ENCODE measurements at regions not wholly inside any gene's neighbourhood (a gene's known extent, or its start where the extent isn't known, plus 50 kb on each side); places are given as distances from the start of the nearest gene placed in this dataset.

- no TSS peak for BruUV-seq (replicated peaks)
- peaks cover 8% of the 10 kb centered on the region for H3K27me3 ChIP-seq (replicated peaks; ENCODE audit: insufficient read depth, low read depth, low read length, poor library complexity)
- no peaks in the 10 kb centered on the region for H3K4me1 ChIP-seq (ENCODE audit: insufficient read depth, low read length, poor library complexity, severe bottlenecking)
- H3K27ac ChIP-seq (ENCODE audit: low read depth, low read length, poor library complexity, severe bottlenecking): no peak overlapping the region
- TF ChIP-seq EZH2 (IDR thresholded peaks at IDR 0.05; ENCODE audit: borderline replicate concordance, low read depth, low read length, poor library complexity, severe bottlenecking) (no peak), CTCF (conservative IDR thresholded peaks at IDR 0.05; ENCODE audit: low read depth, low read length) (no peak)
- no peak overlapping the region for H3K4me3 ChIP-seq (ENCODE audit: low read depth, low read length, poor library complexity, severe bottlenecking)
- no peaks in the 10 kb centered on the region for H3K36me3 ChIP-seq (ENCODE audit: insufficient read depth, low read length, poor library complexity, severe bottlenecking)
- intact Hi-C loops (cut with micrococcal nuclease; ENCODE audit: unreplicated experiment): no loop called here
- CTCF ChIA-PET: no interaction called here
- POLR2A ChIA-PET (ENCODE audit: low non-redundant PET): no interaction called here
- no peaks in the 10 kb centered on the region for H3K9me3 ChIP-seq (ENCODE audit: low read depth, low read length, poor library complexity, severe bottlenecking)
- DNase-seq (ENCODE audit: low spot score): no peak
These were observed 97.0 kb upstream of the RFX8 start for GRCh38 chr2:101571951-101572350.

GRCh38 chr2:101569886-101570520 is 95.1 kb upstream of the RFX8 start:
- Histone ChIP-seq H3K4me3 (ENCODE audit: low read depth, low read length, poor library complexity, severe bottlenecking) (no peak overlapping the region), H3K4me1 (ENCODE audit: insufficient read depth, low read length, poor library complexity, severe bottlenecking) (no peaks in the 10 kb centered on the region), H3K36me3 (ENCODE audit: insufficient read depth, low read length, poor library complexity, severe bottlenecking) (no peaks in the 10 kb centered on the region), H3K27me3 (replicated peaks; ENCODE audit: insufficient read depth, low read depth, low read length, poor library complexity) (peaks cover 21% of the 10 kb centered on the region), H3K27ac (ENCODE audit: low read depth, low read length, poor library complexity, severe bottlenecking) (no peak overlapping the region), H3K9me3 (ENCODE audit: low read depth, low read length, poor library complexity, severe bottlenecking) (no peaks in the 10 kb centered on the region)
- BruUV-seq (replicated peaks): no TSS peak
- intact Hi-C loops (cut with micrococcal nuclease; ENCODE audit: unreplicated experiment): no loop called here
- CTCF ChIA-PET: no interaction called here
- DNase-seq (ENCODE audit: low spot score): no peak
- TF ChIP-seq CTCF (conservative IDR thresholded peaks at IDR 0.05; ENCODE audit: low read depth, low read length): no peak
- no peak for TF ChIP-seq EZH2 (IDR thresholded peaks at IDR 0.05; ENCODE audit: borderline replicate concordance, low read depth, low read length, poor library complexity, severe bottlenecking)
- POLR2A ChIA-PET (ENCODE audit: low non-redundant PET): no interaction called here

- POLR2A ChIA-PET (ENCODE audit: low non-redundant PET): no interaction called here
These were observed 94.1 kb upstream of the RFX8 start for GRCh38 chr2:101568969-101569368.

More at GRCh38 chr2:101568969-101569368, 94.1 kb upstream of the RFX8 start:
- TF ChIP-seq EZH2 (IDR thresholded peaks at IDR 0.05; ENCODE audit: borderline replicate concordance, low read depth, low read length, poor library complexity, severe bottlenecking) (no peak), CTCF (conservative IDR thresholded peaks at IDR 0.05; ENCODE audit: low read depth, low read length) (no peak)
- BruUV-seq (replicated peaks): no TSS peak
- no peak overlapping the region for H3K27ac ChIP-seq (ENCODE audit: low read depth, low read length, poor library complexity, severe bottlenecking)
- H3K4me1 ChIP-seq (ENCODE audit: insufficient read depth, low read length, poor library complexity, severe bottlenecking): no peaks in the 10 kb centered on the region
- CTCF ChIA-PET: interaction anchor here (0.6 kb wide), 1 partner anchor 39 kb away, joined by 3 read pairs; no protein-coding TSS in a partner anchor
- no peak overlapping the region for H3K4me3 ChIP-seq (ENCODE audit: low read depth, low read length, poor library complexity, severe bottlenecking)
- intact Hi-C loops (cut with micrococcal nuclease; ENCODE audit: unreplicated experiment): no loop called here
- H3K27me3 ChIP-seq (replicated peaks; ENCODE audit: insufficient read depth, low read depth, low read length, poor library complexity): peaks cover 24% of the 10 kb centered on the region
- no peak for DNase-seq (ENCODE audit: low spot score)
- H3K36me3 ChIP-seq (ENCODE audit: insufficient read depth, low read length, poor library complexity, severe bottlenecking): no peaks in the 10 kb centered on the region
- H3K9me3 ChIP-seq (ENCODE audit: low read depth, low read length, poor library complexity, severe bottlenecking): no peaks in the 10 kb centered on the region
